HL-60 (cell line): ENCODE measurements at regions not wholly inside any gene's neighbourhood (a gene's known extent, or its start where the extent isn't known, plus 50 kb on each side); places are given as distances from the start of the nearest gene placed in this dataset.

ENCODE experiments used
- CTCF ChIP-seq: IDR thresholded peaks from one replicate; pipeline ENCODE4 v1.5.1; 2011; ENCODE audit warnings: low read length, control low read depth, inconsistent platforms; ENCODE audit not compliant: insufficient read depth
- GABPA ChIP-seq: IDR thresholded peaks from 2 replicates; pipeline ENCODE4 v1.6.1; 2012; ENCODE audit warnings: low read depth
- REST ChIP-seq: IDR thresholded peaks from 2 replicates; pipeline ENCODE4 v1.6.1; 2012; ENCODE audit warnings: low read depth; ENCODE audit not compliant: insufficient replicate concordance

- TF ChIP-seq CTCF (no peak), REST (no peak), GABPA (no peak)
These were observed 877.6 kb upstream of the AUTS2 start for GRCh38 chr7:68720697-68721096.
